Dedifferentiated amniotic fluid mesenchymal stem cell (primary cell): ENCODE measurements at regions not wholly inside any gene's neighbourhood (a gene's known extent, or its start where the extent isn't known, plus 50 kb on each side); places are given as distances from the start of the nearest gene placed in this dataset.

Source experiments
- DNase-seq: peaks from one replicate; pipeline ENCODE4 v3.0.0-alpha.2; 2016; ENCODE audit errors: extremely low spot score

DNA sequence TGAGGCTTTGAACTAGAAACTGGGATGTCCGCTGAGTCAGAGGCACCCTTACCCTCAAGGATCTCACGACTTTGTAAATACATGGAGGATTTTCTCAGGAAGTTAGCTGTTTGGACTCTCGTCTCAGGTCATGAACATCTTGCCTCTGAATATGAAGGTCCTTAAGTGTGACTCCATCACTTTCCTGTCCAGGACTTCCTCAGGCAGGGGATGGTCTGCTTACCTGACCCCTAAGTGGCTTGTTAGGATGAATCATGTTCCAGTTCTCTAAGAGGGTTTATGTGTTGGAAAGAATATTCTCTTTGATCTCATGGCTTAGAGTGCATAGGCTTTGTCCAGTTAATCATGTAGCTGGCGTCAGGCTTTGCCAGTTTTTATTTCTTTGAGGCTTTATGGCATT, 511.7 kb upstream of the KLF4 start:
- DNase-seq: no peak

- DNase-seq: no peak
Observed at GRCh38 chr9:107999890-108000289, 510.3 kb upstream of the KLF4 start.

- DNase-seq: no peak
Observed at GRCh38 chr9:107999011-107999410, 509.4 kb upstream of the KLF4 start.

- DNase-seq: no peak
Observed at GRCh38 chr9:107994648-107995047, 505.1 kb upstream of the KLF4 start.

- no peak for DNase-seq
Observed at GRCh38 chr9:107992271-107992670, 502.7 kb upstream of the KLF4 start.

- DNase-seq: no peak
Observed at GRCh38 chr9:107991581-107991980, 502.0 kb upstream of the KLF4 start.

- no peak for DNase-seq
Observed at GRCh38 chr9:107989544-107989943, 500.0 kb upstream of the KLF4 start.

- no peak for DNase-seq
Observed at GRCh38 chr9:107989099-107989498, 499.5 kb upstream of the KLF4 start.

DNA sequence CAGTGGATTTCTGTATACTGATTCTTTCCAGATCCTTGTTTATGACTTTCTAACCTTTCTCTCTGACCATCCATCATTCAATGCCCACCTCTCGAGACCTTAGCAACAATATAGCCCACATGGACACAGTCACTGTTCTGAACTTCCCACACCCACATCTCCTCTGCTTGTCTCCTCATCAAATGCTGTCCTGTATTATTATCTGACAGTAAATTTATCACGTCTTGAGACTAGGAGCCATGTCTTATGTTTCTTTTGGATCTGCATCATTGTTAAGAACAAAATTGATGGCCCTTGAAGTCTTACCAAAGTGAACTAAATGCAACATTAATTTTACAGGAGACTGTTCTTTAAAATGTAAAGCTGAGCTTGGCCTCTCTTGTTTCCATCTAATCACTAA, 495.4 kb upstream of the KLF4 start:
- no peak for DNase-seq

GRCh38 chr9:107983762-107984161, 494.2 kb upstream of the KLF4 start:
- DNase-seq: no peak

DNA sequence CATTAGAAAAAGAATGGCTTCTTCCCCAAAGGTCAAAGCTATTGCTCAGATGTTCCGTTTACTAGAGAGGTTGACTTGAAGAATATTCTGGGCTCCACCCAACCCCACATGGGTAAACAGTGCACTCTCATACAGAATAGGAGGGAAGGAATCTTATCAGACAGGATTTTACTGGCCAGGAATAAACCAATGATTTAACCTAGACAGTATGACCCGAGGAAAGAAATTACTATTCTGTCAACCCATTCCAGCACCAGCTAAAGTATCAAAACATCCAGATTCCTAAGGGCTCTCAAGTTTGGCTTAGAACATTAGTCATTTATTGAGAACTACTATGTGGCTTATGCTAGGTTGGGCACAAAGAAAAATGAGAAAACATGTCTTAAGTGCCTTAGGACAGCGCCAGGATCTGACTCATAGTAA, 493.6 kb upstream of the KLF4 start:
- peak; percentile 41 for DNase-seq

GRCh38 chr9:107982745-107983144, 493.2 kb upstream of the KLF4 start:
- DNase-seq: no peak

GRCh38 chr9:107982001-107982400, 492.4 kb upstream of the KLF4 start:
- no peak for DNase-seq

GRCh38 chr9:107980984-107981383, 491.4 kb upstream of the KLF4 start:
- DNase-seq: no peak

- no peak for DNase-seq
Observed at GRCh38 chr9:107976767-107977166, 487.2 kb upstream of the KLF4 start.

DNA sequence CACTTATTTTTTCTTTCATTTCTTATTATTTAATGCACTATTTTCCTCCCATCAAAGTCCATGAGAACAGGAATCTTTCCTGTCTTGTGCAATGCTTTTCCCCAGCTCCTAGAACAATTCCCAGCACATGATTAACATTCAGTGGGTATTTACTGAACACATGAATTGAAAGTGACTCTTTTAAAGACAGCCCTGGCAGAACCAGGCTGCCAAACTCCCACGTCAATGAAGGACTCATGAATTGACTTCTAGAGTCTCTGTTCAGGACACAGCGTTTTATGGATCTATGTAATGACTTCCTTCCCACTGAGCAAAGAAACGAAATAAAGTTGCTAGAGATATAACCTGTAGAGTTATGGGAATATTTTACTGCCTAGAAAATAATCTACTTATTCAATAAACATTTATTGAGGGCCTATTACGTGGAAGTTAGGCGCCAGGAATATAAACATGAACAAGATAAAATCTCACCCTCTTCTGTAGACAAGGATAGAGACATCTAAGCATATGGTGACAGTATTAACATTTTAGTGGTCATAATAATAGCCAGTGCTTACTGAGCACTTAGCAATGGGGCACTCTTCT, 485.9 kb upstream of the KLF4 start:
- no peak for DNase-seq

- no peak for DNase-seq
Observed at GRCh38 chr9:107973451-107973850, 483.9 kb upstream of the KLF4 start.

- DNase-seq: no peak
Observed at GRCh38 chr9:107972346-107972745, 482.8 kb upstream of the KLF4 start.

- DNase-seq: no peak
Observed at GRCh38 chr9:107971241-107971640, 481.7 kb upstream of the KLF4 start.

- no peak for DNase-seq
Observed at GRCh38 chr9:107970726-107971125, 481.2 kb upstream of the KLF4 start.

GRCh38 chr9:107969727-107970126, 480.2 kb upstream of the KLF4 start:
- no peak for DNase-seq

DNA sequence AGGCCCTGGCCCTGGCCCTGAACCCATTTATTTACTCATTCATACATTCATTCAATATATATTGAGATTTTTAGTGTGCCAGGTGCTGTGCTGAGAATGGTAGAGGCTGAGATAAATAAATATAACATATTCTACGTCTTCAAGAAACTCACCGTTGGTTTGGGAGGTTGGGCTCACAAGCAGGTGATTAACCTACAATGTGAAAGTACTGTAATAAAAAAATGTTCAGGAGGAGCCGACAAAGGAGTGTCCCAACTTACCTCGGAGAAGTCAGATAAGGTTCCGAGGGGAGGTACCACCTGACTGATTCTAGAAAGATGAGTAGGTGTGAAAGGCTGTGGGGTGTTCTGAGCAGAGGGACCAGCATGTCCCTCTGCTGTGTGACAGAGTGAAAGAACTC, 479.6 kb upstream of the KLF4 start:
- no peak for DNase-seq

- DNase-seq: no peak
Observed at GRCh38 chr9:107963246-107963645, 473.7 kb upstream of the KLF4 start.

DNA sequence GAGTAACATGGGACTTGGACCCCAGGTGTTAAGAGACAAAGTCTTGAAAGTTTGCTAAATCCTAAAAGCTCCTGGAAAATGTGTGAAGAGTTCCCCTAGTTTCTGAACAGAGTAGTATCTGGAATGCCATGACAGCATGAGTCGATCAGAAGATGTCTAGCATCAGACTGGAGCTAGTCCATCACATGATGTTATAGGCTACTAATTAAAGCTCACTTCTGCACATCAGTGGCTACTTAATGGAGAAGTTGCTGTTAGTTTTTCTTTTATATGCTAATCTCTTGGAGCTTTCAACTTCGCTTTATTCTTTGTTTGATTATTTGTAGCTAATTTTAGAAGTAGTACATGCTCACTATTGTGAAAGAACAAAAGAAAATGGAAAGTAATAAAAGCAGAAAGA, 471.3 kb upstream of the KLF4 start:
- no peak for DNase-seq

DNA sequence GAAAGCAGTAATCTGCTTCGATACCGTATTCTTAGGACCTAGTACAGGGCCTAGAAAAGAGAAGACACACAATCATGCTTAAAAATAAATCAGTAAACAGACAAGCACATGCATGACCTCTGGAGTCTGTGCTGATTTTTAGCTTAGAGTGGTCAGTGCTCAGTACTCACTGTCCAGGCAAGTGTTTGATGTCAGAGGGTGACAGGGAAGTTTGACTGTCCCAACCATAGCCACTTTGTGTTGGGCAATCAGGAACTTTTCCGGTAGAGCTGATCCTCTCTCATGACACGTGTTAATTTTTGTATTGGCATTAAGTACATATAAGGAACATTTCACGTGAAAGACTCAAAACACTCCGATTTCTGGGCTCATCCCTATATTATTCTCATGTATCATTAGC, 464.7 kb upstream of the KLF4 start:
- DNase-seq: no peak
